Epithelial cell of esophagus (primary cell): ENCODE measurements at regions not wholly inside any gene's neighbourhood (a gene's known extent, or its start where the extent isn't known, plus 50 kb on each side); places are given as distances from the start of the nearest gene placed in this dataset.

ENCODE experiments used
- DNase-seq: peaks from one replicate; pipeline ENCODE4 v3.0.0; 2010; ENCODE audit warnings: low read depth
- H3K4me3 ChIP-seq: 2 replicates; pipeline ENCODE4 v1.5.1; 2011; ENCODE audit warnings: mild to moderate bottlenecking, low read length, control low read depth
- CTCF ChIP-seq: IDR thresholded peaks from 2 replicates; pipeline ENCODE4 v1.5.1; 2011; ENCODE audit warnings: low read depth, mild to moderate bottlenecking, low read length, control low read depth, inconsistent platforms; ENCODE audit not compliant: insufficient read depth; ENCODE audit errors: missing control alignments

DNA sequence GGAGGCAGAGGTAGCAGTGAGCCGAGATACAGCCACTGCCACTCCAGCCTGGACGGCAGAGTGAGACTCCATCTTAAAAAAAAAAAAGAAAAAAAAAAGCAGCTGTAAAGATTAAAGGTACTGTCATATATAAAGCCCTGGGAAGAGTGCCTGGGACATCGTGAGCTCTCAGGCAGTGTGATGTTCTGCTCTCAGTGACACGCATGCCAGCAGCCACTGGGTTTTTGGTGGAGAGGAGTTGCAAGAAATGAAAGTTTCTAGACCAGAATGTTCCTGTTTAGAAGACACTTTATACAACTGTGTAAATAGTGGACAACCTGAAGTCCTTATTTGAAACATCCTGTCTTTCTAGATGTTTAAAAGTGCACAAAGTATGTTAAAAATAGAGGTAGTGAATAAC lies 213.2 kb downstream of the IRF8 start:
- TF ChIP-seq CTCF: no peak
- no peak for DNase-seq
- no peak overlapping the region for H3K4me3 ChIP-seq

DNA sequence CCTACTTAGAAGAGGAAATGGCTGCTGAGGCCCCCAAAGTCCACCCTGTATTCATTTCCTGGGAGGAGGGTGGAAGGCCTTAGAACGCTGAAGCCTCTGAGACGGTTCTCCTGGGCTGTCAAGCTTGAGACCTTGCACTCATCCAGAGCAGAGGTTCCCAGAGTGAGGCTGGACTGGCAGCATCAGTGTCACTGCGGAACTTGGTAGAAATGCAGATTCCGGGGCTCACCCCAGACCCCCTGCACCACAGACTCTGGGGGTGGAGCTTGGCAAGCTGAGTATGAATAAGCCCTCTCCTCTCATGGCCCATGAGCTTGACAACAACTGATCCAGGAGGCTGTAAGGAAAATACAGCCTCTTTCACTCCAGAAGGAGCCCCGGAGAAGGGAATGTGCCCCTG lies 218.3 kb downstream of the IRF8 start:
- no peak for TF ChIP-seq CTCF
- no peak for DNase-seq
- no peak overlapping the region for H3K4me3 ChIP-seq

DNA sequence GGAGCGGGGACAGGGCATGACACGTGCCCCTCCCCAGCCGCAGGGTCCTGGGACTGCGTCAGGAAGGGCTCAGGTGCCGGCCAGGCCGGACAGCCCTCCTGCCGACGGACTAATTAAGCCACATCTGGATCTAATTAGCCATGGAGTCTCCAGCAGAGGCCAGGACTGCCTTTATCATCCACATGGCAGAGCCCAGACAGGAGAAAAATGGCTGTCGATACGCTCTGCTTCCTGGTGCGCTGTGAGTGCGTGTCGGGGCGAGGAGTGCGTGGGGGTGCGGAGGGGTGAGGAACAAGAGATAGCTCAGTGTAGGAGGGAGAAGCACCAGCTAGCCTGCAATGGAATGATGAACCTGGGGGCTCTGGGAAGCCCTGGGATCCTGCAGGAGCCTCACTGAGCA lies 218.8 kb downstream of the IRF8 start:
- TF ChIP-seq CTCF: no peak
- DNase-seq: no peak
- no peak overlapping the region for H3K4me3 ChIP-seq

- H3K4me3 ChIP-seq: no peak overlapping the region
- no peak for TF ChIP-seq CTCF
- DNase-seq: no peak
Measured at GRCh38 chr16:86118467-86119307, 219.7 kb downstream of the IRF8 start.

DNA sequence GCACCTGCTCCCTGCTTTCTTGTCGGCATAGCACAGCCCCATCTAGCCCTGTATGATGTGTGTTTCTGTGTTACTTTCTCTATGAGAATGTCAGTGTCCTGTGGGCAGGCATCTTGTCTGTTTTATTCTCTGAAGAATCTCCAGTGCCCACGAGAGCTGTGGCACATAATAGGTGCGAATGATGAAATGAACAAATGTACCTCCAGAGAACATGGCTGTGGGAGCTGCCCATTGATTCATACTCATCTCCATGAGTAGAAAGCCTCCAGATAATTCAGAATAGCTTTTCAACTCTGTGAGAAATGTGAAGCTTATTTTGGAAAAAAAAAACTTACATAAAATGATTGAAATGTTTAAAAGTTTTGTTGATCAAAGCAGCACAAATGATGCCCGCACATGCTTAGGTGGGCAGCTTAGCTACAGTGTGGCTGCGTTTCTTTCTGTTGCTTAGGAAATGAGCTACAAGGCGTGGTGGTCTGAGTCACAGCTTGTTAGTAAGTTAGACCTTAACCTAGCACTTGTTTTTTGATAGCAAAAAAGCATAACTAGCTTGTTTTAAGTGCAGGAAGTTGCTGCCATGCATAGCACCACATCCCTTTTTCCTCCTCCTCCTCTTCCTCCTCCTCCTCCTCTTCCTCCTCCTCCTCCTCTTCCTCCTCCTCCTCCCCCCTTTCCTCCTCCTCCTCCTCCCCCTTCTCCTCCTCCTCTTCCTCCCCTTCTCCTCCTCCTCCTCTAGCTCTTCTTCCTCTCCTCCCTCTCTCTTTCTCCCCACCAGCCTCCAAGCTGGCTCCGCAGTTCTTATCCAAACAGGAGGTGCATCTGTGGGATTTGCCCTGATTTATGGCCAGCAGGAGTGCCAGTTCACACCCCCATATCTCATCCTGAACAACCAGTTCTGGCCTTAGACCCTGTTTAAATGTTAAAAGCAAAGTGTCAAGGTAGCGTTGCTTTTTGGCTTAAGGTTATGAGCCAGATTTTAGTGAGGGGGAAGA lies 221.5 kb downstream of the IRF8 start:
- no peak overlapping the region for H3K4me3 ChIP-seq
- no peak for DNase-seq
- TF ChIP-seq CTCF: no peak

GRCh38 chr16:86121374-86122010 lies 222.5 kb downstream of the IRF8 start:
- no peak for DNase-seq
- no peak overlapping the region for H3K4me3 ChIP-seq
- TF ChIP-seq CTCF: no peak
